IMR-90 (cell line): ENCODE measurements at regions not wholly inside any gene's neighbourhood (a gene's known extent, or its start where the extent isn't known, plus 50 kb on each side); places are given as distances from the start of the nearest gene placed in this dataset.

Experiments
- ATAC-seq: fragments of 200-7000 bp; cut with Tn5 transposase; 2 replicates; pipeline ENCODE4 v1.9.1; 2020; ENCODE audit warnings: low read depth, mild to moderate bottlenecking, moderate library complexity
- BruUV-seq: library from RNA; stranded (reverse); fragments of 400-500 nt; replicated peaks from 2 replicates; lab custom pipeline; 2021; lab: Mats Ljungman, UMichigan
- CTCF ChIA-PET: fragments of 300-600 bp; formaldehyde crosslinking; extraction: SDS; loops from one replicate; lab custom pipeline; 2021; ENCODE audit warnings: antibody characterized with exemption; lab: Yijun Ruan, JAX
- POLR2A ChIA-PET: fragments of 300-600 bp; sonication (Branson Sonifier 250); formaldehyde crosslinking; loops from one replicate; lab custom pipeline; 2022; ENCODE audit warnings: antibody characterized with exemption; ENCODE audit not compliant: unreplicated experiment; lab: Charles Lee
- DNase-seq: peaks from one replicate; pipeline ENCODE4 v3.0.0; 2013
- H2AFZ ChIP-seq: replicated peaks from 2 replicates; pipeline ENCODE3; 2013; ENCODE audit warnings: low read length, mild to moderate bottlenecking; ENCODE audit not compliant: poor library complexity
- H2AK5ac ChIP-seq: 2 replicates; pipeline ENCODE4 v1.6.1; 2013; ENCODE audit warnings: low read depth, low read length, inconsistent platforms
- H2AK9ac ChIP-seq: replicated peaks from 2 replicates; pipeline ENCODE3; 2013; ENCODE audit warnings: mild to moderate bottlenecking, low read depth, low read length, moderate library complexity; ENCODE audit not compliant: poor library complexity
- H2BK120ac ChIP-seq: 2 replicates; pipeline ENCODE4 v1.6.1; 2013; ENCODE audit warnings: low read depth, low read length, inconsistent platforms
- H2BK15ac ChIP-seq: 3 replicates; pipeline ENCODE4 v1.6.1; 2013; ENCODE audit warnings: low read depth, low read length, inconsistent platforms
- H2BK20ac ChIP-seq: 2 replicates; pipeline ENCODE4 v1.6.1; 2013; ENCODE audit warnings: low read depth, mild to moderate bottlenecking, inconsistent platforms, low read length, moderate library complexity
- H2BK5ac ChIP-seq: 2 replicates; pipeline ENCODE4 v1.6.1; 2013; ENCODE audit warnings: mild to moderate bottlenecking, low read depth, low read length, inconsistent platforms; ENCODE audit not compliant: poor library complexity, severe bottlenecking
- H3K14ac ChIP-seq: replicated peaks from 2 replicates; pipeline ENCODE4 v1.6.1; 2013; ENCODE audit warnings: low read depth, low read length, inconsistent platforms
- H3K18ac ChIP-seq: 2 replicates; pipeline ENCODE4 v1.6.1; 2013; ENCODE audit warnings: low read depth, low read length, control low read depth
- H3K23ac ChIP-seq: 2 replicates; pipeline ENCODE4 v1.6.1; 2013; ENCODE audit warnings: low read depth, low read length, inconsistent platforms
- H3K27ac ChIP-seq: 2 replicates; pipeline ENCODE4 v1.5.1; 2013; ENCODE audit warnings: mild to moderate bottlenecking, control low read depth, low read length; ENCODE audit not compliant: insufficient read depth
- H3K27me3 ChIP-seq: 2 replicates; pipeline ENCODE4 v1.6.1; 2013; ENCODE audit warnings: low read length; ENCODE audit not compliant: control insufficient read depth, insufficient read depth
- H3K36me3 ChIP-seq: 2 replicates; pipeline ENCODE4 v1.6.1; 2013; ENCODE audit warnings: low read length, mixed read lengths; ENCODE audit not compliant: control insufficient read depth, insufficient read depth
- H3K4ac ChIP-seq: 2 replicates; pipeline ENCODE4 v1.6.1; 2013; ENCODE audit warnings: low read depth, low read length, inconsistent platforms
- H3K4me1 ChIP-seq: 2 replicates; pipeline ENCODE4 v1.6.1; 2013; ENCODE audit warnings: low read length, mixed read lengths; ENCODE audit not compliant: control insufficient read depth, insufficient read depth
- H3K4me2 ChIP-seq: 2 replicates; pipeline ENCODE4 v1.6.1; 2013; ENCODE audit warnings: low read depth, mild to moderate bottlenecking, control low read depth, low read length, moderate library complexity
- H3K4me3 ChIP-seq: 2 replicates; pipeline ENCODE4 v1.5.1; 2013; ENCODE audit warnings: low read depth, mild to moderate bottlenecking, control low read depth, low read length, moderate library complexity; ENCODE audit not compliant: insufficient read depth
- H3K56ac ChIP-seq: 2 replicates; pipeline ENCODE4 v1.6.1; 2013; ENCODE audit warnings: low read length, inconsistent platforms; ENCODE audit not compliant: insufficient read depth; ENCODE audit errors: extremely low read depth
- H3K79me1 ChIP-seq, 2 experiments: 2 replicates each; pipeline ENCODE4 v1.6.1; 2013; ENCODE audit warnings: low read length in 2 of 2, inconsistent platforms in 1 of 2, low read depth in 1 of 2
- H3K9ac ChIP-seq: 2 replicates; pipeline ENCODE4 v1.6.1; 2013; ENCODE audit warnings: low read depth, low read length, control low read depth
- H3K9me1 ChIP-seq: 2 replicates; pipeline ENCODE4 v1.6.1; 2013; ENCODE audit warnings: low read length, inconsistent platforms; ENCODE audit not compliant: insufficient read depth
- H3K9me3 ChIP-seq: 2 replicates; pipeline ENCODE4 v1.6.1; 2013; ENCODE audit warnings: low read length; ENCODE audit not compliant: control insufficient read depth, insufficient read depth
- H4K20me1 ChIP-seq: 2 replicates; pipeline ENCODE4 v1.6.1; 2013; ENCODE audit warnings: low read length, inconsistent platforms; ENCODE audit not compliant: insufficient read depth
- H4K5ac ChIP-seq: 2 replicates; pipeline ENCODE4 v1.6.1; 2013; ENCODE audit warnings: mild to moderate bottlenecking, low read depth, low read length, control low read depth
- H4K8ac ChIP-seq, 2 experiments: 2 replicates each; pipeline ENCODE4 v1.6.1; 2013; ENCODE audit warnings: low read depth in 2 of 2, low read length in 2 of 2, control low read depth in 1 of 2, inconsistent platforms in 1 of 2
- H4K91ac ChIP-seq: 2 replicates; pipeline ENCODE4 v1.6.1; 2013; ENCODE audit warnings: low read depth, low read length, inconsistent platforms; ENCODE audit not compliant: insufficient read depth
- BHLHE40 ChIP-seq: fragments of 150-350 bp; IDR thresholded peaks from 2 replicates; pipeline ENCODE4 v1.6.1; 2016; ENCODE audit warnings: mild to moderate bottlenecking, low read depth, low read length
- CEBPB ChIP-seq: IDR thresholded peaks from 2 replicates; pipeline ENCODE4 v1.6.1; 2012; ENCODE audit warnings: low read depth, low read length, improper control_type of control experiment
- CHD1 ChIP-seq: IDR thresholded peaks from 2 replicates; pipeline ENCODE4 v1.6.1; 2012; ENCODE audit warnings: low read depth, low read length, improper control_type of control experiment
- ELK1 ChIP-seq: fragments of 150-350 bp; IDR thresholded peaks from 2 replicates; pipeline ENCODE4 v1.6.1; 2016; ENCODE audit warnings: low read depth, mild to moderate bottlenecking, low read length, moderate library complexity, borderline replicate concordance
- SMC3 ChIP-seq: fragments of 150-350 bp; IDR thresholded peaks from 2 replicates; pipeline ENCODE4 v1.6.1; 2016; ENCODE audit warnings: low read depth, mild to moderate bottlenecking, antibody characterized with exemption, low read length, moderate library complexity
- WGBS, 2 experiments: methylation state at CpG; one replicate each; pipeline versions ENCODE4 v1.1.5 to v1.1.7; 2013; ENCODE audit warnings: missing lambda C conversion rate in 2 of 2; ENCODE audit not compliant: insufficient read length in 1 of 2; ENCODE audit errors: extremely low coverage in 2 of 2; 5-methylcytosine and 5-hydroxymethylcytosine counted together
- dilution Hi-C: fragments of 300-500 bp; cut with HindIII; formaldehyde crosslinking; loops from one replicate; pipeline ENCODE4 v1.14.3; 2018; ENCODE audit warnings: low sequenced_read_pairs; ENCODE audit not compliant: unreplicated experiment
- in situ Hi-C: fragments of 300-500 bp; cut with MboI; formaldehyde crosslinking; loops from 3 replicates; pipeline ENCODE4 v1.14.3; 2019; ENCODE audit warnings: low sequenced_read_pairs, inconsistent platforms, mixed read lengths
- intact Hi-C: fragments of 100-400 bp; cut with micrococcal nuclease; formaldehyde crosslinking; loops from 2 replicates; pipeline ENCODE4 v1.10.0; 2022

- Histone ChIP-seq H3K23ac (no peak overlapping the region), H2AFZ (no peak overlapping the region), H3K56ac (no peak overlapping the region), H3K36me3 (no peaks in the 10 kb centered on the region), H3K4ac (no peak overlapping the region), H4K5ac (peak overlapping the region; percentile 55; the same call in 1 of the 2 replicates), H3K4me1 (peaks cover 14% of the 10 kb centered on the region), H4K20me1 (no peaks in the 10 kb centered on the region), H3K18ac (no peak overlapping the region), H4K8ac (no peak overlapping the region), H2AK5ac (no peak overlapping the region), H2BK15ac (0 out of 3 replicates have a peak overlapping the region, but pooled peaks have one; percentile 20), H3K4me2 (no peak overlapping the region), H4K91ac (no peak overlapping the region), H3K27me3 (no peaks in the 10 kb centered on the region), H2BK5ac (no peak overlapping the region), H3K14ac (no peak overlapping the region), H3K9ac (no peak overlapping the region), H3K4me3 (no peak overlapping the region), H3K9me3 (no peaks in the 10 kb centered on the region), H2BK20ac (no peak overlapping the region), H3K9me1 (peaks cover 10% of the 10 kb centered on the region), H3K79me1 (peaks cover 0 to 4% of the 10 kb centered on the region in 2 experiments; a peak in 3 of 4 replicates), H3K27ac (no peak overlapping the region), H2BK120ac (peak overlapping the region; percentile 25; the same call in 1 of the 2 replicates), H2AK9ac (no peak overlapping the region)
- intact Hi-C loops, result no loop called here
- in situ Hi-C loops, result no loop called here
- CTCF ChIA-PET, result interaction anchor here (0.9 to 1.1 kb wide), 2 partner anchors 23 to 43 kb away, joined by 3 to 5 read pairs; no protein-coding TSS in a partner anchor
- no CpG with 5 or more reads among the region's 3 CpGs for WGBS, 2 experiments
- TF ChIP-seq CEBPB (no peak), CHD1 (no peak), BHLHE40 (no peak), SMC3 (no peak), ELK1 (no peak)
- ATAC-seq, result no peak
- POLR2A ChIA-PET, result interaction anchor here (0.6 kb wide), 1 partner anchor 491 kb away, joined by 3 read pairs; no protein-coding TSS in a partner anchor
- no peak for DNase-seq
- no TSS peak for BruUV-seq
- dilution Hi-C loops, result no loop called here
Measured at GRCh38 chr5:96076451-96076850, 114.8 kb upstream of the ELL2 start.
